ENCODE measurements at regions not wholly inside any gene's neighbourhood (a gene's known extent, or its start where the extent isn't known, plus 50 kb on each side); places are given as distances from the start of the nearest gene placed in this dataset.

DNA sequence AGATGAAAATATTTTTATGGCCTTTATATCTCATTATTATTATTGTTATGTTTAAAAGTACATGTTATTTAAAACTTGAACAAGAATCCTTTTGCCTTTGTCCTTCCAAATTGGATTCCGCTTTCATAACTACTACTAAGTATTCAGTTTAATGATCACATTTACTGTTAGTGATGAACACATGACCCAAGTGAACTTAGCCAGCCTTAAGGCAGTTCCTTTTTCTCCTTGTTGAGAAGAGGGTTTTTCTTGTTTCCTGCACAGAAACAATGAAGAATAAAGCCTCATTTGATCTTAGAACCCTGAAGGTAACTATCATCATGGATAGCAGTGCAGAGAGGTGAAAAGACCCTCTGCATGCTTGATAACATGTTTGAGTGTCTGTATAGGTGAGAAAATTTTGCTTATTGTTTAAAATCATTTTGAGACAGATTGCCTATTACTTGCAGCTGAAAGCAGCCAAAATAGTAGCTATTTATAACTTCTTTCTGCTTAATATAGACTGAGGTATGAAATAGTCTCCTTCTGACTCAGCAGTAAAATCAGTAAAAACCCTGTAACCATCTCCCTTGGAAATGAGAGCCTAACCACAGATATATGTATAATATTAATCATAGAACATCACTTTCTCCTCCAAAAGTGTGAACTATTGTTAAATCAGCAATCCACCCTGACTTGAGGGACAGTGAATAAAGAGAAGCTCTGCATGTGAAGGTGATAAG lies 266.2 kb downstream of the SPATA31D1 start:
- H3K4me3 Mint-ChIP-seq (ENCODE audit: unreplicated experiment) = no peak overlapping the region
- H3K4me1 Mint-ChIP-seq (ENCODE audit: unreplicated experiment) = no peaks in the 10 kb centered on the region
- H3K27me3 Mint-ChIP-seq (ENCODE audit: unreplicated experiment) = no peaks in the 10 kb centered on the region
- no peaks in the 10 kb centered on the region for H3K9me3 Mint-ChIP-seq (ENCODE audit: unreplicated experiment)
- no peak overlapping the region for H3K27ac Mint-ChIP-seq (ENCODE audit: unreplicated experiment)
- DNase-seq (ENCODE audit: low spot score) = no peak
- TF ChIP-seq, protein P1, sequence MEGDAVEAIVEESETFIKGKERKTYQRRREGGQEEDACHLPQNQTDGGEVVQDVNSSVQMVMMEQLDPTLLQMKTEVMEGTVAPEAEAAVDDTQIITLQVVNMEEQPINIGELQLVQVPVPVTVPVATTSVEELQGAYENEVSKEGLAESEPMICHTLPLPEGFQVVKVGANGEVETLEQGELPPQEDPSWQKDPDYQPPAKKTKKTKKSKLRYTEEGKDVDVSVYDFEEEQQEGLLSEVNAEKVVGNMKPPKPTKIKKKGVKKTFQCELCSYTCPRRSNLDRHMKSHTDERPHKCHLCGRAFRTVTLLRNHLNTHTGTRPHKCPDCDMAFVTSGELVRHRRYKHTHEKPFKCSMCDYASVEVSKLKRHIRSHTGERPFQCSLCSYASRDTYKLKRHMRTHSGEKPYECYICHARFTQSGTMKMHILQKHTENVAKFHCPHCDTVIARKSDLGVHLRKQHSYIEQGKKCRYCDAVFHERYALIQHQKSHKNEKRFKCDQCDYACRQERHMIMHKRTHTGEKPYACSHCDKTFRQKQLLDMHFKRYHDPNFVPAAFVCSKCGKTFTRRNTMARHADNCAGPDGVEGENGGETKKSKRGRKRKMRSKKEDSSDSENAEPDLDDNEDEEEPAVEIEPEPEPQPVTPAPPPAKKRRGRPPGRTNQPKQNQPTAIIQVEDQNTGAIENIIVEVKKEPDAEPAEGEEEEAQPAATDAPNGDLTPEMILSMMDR (IDR thresholded peaks at IDR 0.05; ENCODE audit: unreplicated experiment) = no peak
- H3K36me3 Mint-ChIP-seq (ENCODE audit: low read depth, unreplicated experiment) = no peaks in the 10 kb centered on the region

DNA sequence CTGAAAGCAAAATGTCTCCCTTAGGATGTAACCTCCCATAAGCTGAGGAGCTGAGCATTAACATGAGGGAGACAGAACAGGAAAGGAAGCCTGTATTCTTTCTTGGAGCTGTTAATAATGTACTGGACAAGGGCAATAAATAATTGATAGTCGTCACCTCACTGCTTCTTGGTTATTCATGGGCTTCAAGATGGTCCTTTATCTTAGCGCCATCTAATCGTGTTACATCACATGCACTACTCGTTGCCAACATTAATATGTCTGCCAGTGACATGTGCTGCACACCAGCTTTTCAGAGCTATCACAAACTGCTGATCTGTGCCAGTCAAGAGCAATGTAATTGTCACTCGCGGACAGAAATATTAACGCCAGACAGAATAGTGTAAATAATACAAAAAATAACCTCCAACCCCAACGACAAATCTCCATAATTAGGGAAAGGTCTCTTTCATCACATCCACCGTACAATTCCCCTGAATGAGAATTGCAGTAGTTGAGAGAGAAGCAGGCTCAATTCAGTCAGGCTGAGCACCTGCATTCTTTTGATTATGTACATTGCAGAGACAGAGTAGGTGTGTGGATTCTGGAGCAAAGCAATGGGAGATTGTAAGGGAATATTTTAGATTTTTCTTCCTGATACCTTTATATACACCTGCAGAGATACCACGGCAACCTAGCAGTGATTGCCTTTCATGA lies 267.1 kb downstream of the SPATA31D1 start:
- H3K27me3 Mint-ChIP-seq (ENCODE audit: unreplicated experiment) = no peaks in the 10 kb centered on the region
- H3K9me3 Mint-ChIP-seq (ENCODE audit: unreplicated experiment) = no peaks in the 10 kb centered on the region
- H3K36me3 Mint-ChIP-seq (ENCODE audit: low read depth, unreplicated experiment) = no peaks in the 10 kb centered on the region
- no peak overlapping the region for H3K4me3 Mint-ChIP-seq (ENCODE audit: unreplicated experiment)
- no peak overlapping the region for H3K27ac Mint-ChIP-seq (ENCODE audit: unreplicated experiment)
- H3K4me1 Mint-ChIP-seq (ENCODE audit: unreplicated experiment) = no peaks in the 10 kb centered on the region
- no peak for DNase-seq (ENCODE audit: low spot score)
- TF ChIP-seq, protein P1 (IDR thresholded peaks at IDR 0.05; ENCODE audit: unreplicated experiment) = no peak

DNA sequence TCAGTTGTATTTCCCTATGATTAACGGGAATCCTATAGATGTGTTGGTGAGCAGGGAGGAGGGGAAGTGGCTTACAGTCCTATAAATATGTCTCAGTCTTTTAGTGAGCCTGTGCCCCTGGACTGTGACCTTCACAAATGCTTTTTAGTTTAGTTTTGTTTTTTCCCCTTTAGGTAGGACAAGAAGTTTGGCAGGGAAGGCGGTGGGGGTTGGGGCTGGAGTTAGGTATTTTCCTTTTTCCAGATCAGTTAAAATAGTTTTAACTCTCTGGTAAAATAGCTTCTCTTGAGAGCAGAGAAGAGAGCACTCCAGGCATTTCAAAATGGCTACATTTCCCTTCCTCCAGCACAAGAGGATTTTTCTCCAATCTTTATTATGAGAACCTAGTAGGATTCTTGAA lies 272.1 kb downstream of the SPATA31D1 start:
- DNase-seq (ENCODE audit: low spot score) = no peak
- H3K9me3 Mint-ChIP-seq (ENCODE audit: unreplicated experiment) = no peaks in the 10 kb centered on the region
- no peaks in the 10 kb centered on the region for H3K4me1 Mint-ChIP-seq (ENCODE audit: unreplicated experiment)
- no peaks in the 10 kb centered on the region for H3K36me3 Mint-ChIP-seq (ENCODE audit: low read depth, unreplicated experiment)
- H3K27me3 Mint-ChIP-seq (ENCODE audit: unreplicated experiment) = no peaks in the 10 kb centered on the region
- no peak overlapping the region for H3K27ac Mint-ChIP-seq (ENCODE audit: unreplicated experiment)
- TF ChIP-seq, protein P1 (IDR thresholded peaks at IDR 0.05; ENCODE audit: unreplicated experiment) = no peak
- H3K4me3 Mint-ChIP-seq (ENCODE audit: unreplicated experiment) = no peak overlapping the region

DNA sequence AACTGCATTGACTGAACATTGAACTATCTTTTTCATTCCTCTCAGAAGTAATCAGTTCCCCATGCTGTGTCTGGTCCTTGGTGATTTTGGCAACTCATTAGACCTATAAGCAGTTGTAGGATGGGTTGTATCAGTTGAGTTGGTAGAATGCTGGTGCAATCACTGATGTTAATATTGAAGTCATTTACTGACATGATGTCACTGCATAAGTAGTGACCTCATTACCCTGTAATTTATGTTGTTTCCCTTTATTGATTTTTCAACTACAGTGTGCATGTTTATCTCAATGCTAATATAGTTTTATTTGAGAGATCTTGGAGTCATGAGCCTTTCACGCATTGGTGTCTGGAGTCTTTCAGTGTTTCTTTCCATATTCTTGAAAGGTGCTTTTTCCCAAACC lies 275.0 kb downstream of the SPATA31D1 start:
- Mint-ChIP-seq H3K27me3 (ENCODE audit: unreplicated experiment) (no peaks in the 10 kb centered on the region), H3K4me3 (ENCODE audit: unreplicated experiment) (no peak overlapping the region), H3K9me3 (ENCODE audit: unreplicated experiment) (no peaks in the 10 kb centered on the region), H3K36me3 (ENCODE audit: low read depth, unreplicated experiment) (no peaks in the 10 kb centered on the region), H3K27ac (ENCODE audit: unreplicated experiment) (no peak overlapping the region), H3K4me1 (ENCODE audit: unreplicated experiment) (no peaks in the 10 kb centered on the region)
- no peak for DNase-seq (ENCODE audit: low spot score)
- TF ChIP-seq, protein P1 (IDR thresholded peaks at IDR 0.05; ENCODE audit: unreplicated experiment) = no peak

DNA sequence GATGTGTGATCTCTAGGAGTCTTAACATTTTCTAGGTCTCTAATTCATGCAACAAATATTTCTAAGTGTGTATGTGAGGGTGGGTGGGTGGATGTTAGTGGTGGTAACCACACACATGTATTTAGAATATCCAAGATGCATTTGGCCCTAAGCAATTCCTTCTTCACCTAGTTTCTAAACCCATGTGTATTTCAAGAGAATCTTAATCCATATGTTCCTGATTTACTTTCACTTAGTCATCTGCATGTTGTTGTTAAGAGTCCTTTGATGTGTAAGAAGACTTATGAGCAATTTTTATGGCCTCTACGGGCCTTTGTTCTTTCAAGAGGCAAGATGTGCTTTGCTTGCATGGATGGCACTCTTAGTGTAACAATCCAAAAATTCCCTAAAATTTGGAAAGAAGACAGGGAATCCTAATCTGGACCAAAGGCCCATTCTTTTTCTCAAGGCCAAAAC lies 282.6 kb downstream of the SPATA31D1 start:
- H3K36me3 Mint-ChIP-seq (ENCODE audit: low read depth, unreplicated experiment) = no peaks in the 10 kb centered on the region
- H3K4me1 Mint-ChIP-seq (ENCODE audit: unreplicated experiment) = no peaks in the 10 kb centered on the region
- TF ChIP-seq, protein P1 (IDR thresholded peaks at IDR 0.05; ENCODE audit: unreplicated experiment) = no peak
- H3K4me3 Mint-ChIP-seq (ENCODE audit: unreplicated experiment) = no peak overlapping the region
- H3K27me3 Mint-ChIP-seq (ENCODE audit: unreplicated experiment) = no peaks in the 10 kb centered on the region
- no peak for DNase-seq (ENCODE audit: low spot score)
- no peaks in the 10 kb centered on the region for H3K9me3 Mint-ChIP-seq (ENCODE audit: unreplicated experiment)
- H3K27ac Mint-ChIP-seq (ENCODE audit: unreplicated experiment) = no peak overlapping the region

Data from endothelial cell (in vitro differentiated cells).